Smooth muscle cell (in vitro differentiated cells): ENCODE measurements at regions not wholly inside any gene's neighbourhood (a gene's known extent, or its start where the extent isn't known, plus 50 kb on each side); places are given as distances from the start of the nearest gene placed in this dataset.

Source experiments
- DNase-seq: peaks from one replicate; lab custom pipeline; 2025; ENCODE audit not compliant: unreplicated experiment; lab: John Stamatoyannopoulos, UW
- H2AFZ ChIP-seq: fragments of 200-600 bp; sonication (generic); 2 replicates; pipeline ENCODE4 v1.6.0; 2016; ENCODE audit warnings: antibody characterized with exemption, low read depth, mild to moderate bottlenecking
- H3F3A ChIP-seq: fragments of 200-600 bp; sonication (generic); 2 replicates; pipeline ENCODE4 v1.6.0; 2017; ENCODE audit warnings: antibody characterized with exemption, low read depth
- H3K27ac ChIP-seq: fragments of 200-600 bp; sonication (generic); 2 replicates; pipeline ENCODE4 v1.5.1; 2016; ENCODE audit warnings: low read depth, mild to moderate bottlenecking
- H3K27me3 ChIP-seq: fragments of 200-600 bp; sonication (generic); 2 replicates; pipeline ENCODE4 v1.6.1; 2016; ENCODE audit warnings: low read depth, mild to moderate bottlenecking
- H3K36me3 ChIP-seq: fragments of 200-600 bp; sonication (generic); 2 replicates; pipeline ENCODE4 v1.5.1; 2016; ENCODE audit warnings: low read depth
- H3K4me1 ChIP-seq: fragments of 200-600 bp; sonication (generic); 2 replicates; pipeline ENCODE4 v1.5.1; 2016; ENCODE audit warnings: low read depth
- H3K4me2 ChIP-seq: fragments of 200-600 bp; sonication (generic); 2 replicates; pipeline ENCODE4 v1.6.0; 2016; ENCODE audit warnings: mild to moderate bottlenecking
- H3K4me3 ChIP-seq: fragments of 200-600 bp; sonication (generic); 2 replicates; pipeline ENCODE4 v1.5.1; 2016; ENCODE audit warnings: mild to moderate bottlenecking
- H3K79me2 ChIP-seq: fragments of 200-600 bp; sonication (generic); 2 replicates; pipeline ENCODE4 v1.6.0; 2016; ENCODE audit warnings: low read depth, mild to moderate bottlenecking
- H3K9ac ChIP-seq: fragments of 200-600 bp; sonication (generic); 2 replicates; pipeline ENCODE4 v1.6.0; 2016; ENCODE audit warnings: low read depth
- H3K9me3 ChIP-seq: fragments of 200-600 bp; sonication (generic); replicated peaks from 2 replicates; pipeline ENCODE4 v1.5.1; 2016; ENCODE audit warnings: low read depth
- H4K20me1 ChIP-seq: fragments of 200-600 bp; sonication (generic); 2 replicates; pipeline ENCODE4 v1.6.0; 2016; ENCODE audit warnings: low read depth
- WGBS: methylation state at CpG from one replicate; pipeline ENCODE4 v1.1.7; 2016; ENCODE audit warnings: low lambda C conversion rate; 5-methylcytosine and 5-hydroxymethylcytosine counted together
- TF ChIP-seq, protein P1 (sequence below): fragments of 200-600 bp; sonication (generic); IDR thresholded peaks from 2 replicates; pipeline ENCODE4 v1.5.1; 2017; ENCODE audit warnings: borderline replicate concordance, mild to moderate bottlenecking, antibody characterized with exemption; ENCODE audit not compliant: insufficient read depth, poor library complexity, severe bottlenecking

DNA sequence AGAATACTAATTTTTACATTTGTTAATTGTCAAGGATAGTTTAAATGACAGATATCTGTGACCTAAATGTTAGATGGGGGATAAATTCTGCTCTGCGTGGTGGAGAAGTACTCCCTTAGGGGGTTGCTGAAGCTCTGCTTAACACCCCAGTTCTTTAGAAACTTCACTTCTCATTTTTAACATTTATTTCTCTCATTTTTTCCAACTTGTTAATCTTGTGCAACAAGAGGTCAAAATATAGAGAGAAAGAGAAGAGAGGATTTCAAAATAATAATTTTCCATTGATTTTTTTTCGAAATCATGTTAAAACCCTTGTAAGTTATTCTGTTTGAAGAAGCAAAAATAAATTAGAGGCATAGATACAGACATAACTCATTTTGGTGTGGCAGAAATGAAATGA is 61.3 kb upstream of the SLC8A1 start:
- no peaks in the 10 kb centered on the region for H3K79me2 ChIP-seq
- no peak overlapping the region for H3K4me3 ChIP-seq
- no peaks in the 10 kb centered on the region for H3K27me3 ChIP-seq
- no peaks in the 10 kb centered on the region for H3K36me3 ChIP-seq
- DNase-seq = no peak
- no peaks in the 10 kb centered on the region for H3F3A ChIP-seq
- H2AFZ ChIP-seq = no peak overlapping the region
- H3K9me3 ChIP-seq = no peaks in the 10 kb centered on the region
- H3K4me1 ChIP-seq = no peaks in the 10 kb centered on the region
- 94% methylated on average over 2 of the region's 2 CpGs for WGBS
- no peak overlapping the region for H3K4me2 ChIP-seq
- no peaks in the 10 kb centered on the region for H4K20me1 ChIP-seq
- H3K9ac ChIP-seq = no peak overlapping the region
- TF ChIP-seq, protein P1, sequence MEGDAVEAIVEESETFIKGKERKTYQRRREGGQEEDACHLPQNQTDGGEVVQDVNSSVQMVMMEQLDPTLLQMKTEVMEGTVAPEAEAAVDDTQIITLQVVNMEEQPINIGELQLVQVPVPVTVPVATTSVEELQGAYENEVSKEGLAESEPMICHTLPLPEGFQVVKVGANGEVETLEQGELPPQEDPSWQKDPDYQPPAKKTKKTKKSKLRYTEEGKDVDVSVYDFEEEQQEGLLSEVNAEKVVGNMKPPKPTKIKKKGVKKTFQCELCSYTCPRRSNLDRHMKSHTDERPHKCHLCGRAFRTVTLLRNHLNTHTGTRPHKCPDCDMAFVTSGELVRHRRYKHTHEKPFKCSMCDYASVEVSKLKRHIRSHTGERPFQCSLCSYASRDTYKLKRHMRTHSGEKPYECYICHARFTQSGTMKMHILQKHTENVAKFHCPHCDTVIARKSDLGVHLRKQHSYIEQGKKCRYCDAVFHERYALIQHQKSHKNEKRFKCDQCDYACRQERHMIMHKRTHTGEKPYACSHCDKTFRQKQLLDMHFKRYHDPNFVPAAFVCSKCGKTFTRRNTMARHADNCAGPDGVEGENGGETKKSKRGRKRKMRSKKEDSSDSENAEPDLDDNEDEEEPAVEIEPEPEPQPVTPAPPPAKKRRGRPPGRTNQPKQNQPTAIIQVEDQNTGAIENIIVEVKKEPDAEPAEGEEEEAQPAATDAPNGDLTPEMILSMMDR = no peak
- H3K27ac ChIP-seq = no peak overlapping the region

DNA sequence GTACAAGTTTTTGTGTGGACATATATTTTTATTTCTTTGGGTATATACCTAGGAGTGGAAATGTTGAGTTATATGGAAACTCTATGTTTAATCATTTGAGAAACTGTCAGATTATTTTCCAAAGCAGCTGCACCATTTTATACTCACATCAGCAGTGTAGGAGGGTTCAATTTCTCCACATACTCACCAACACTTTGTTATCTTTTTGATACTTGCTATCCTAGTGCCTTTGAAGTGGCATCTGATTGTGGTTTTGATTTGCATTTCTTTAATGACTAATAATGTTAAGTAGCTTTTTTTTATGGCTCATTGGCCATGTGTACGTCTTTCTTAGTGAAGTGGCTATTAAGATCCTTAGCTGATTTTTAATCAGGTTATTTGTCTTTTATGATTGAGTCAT is 64.7 kb upstream of the SLC8A1 start:
- H3K27me3 ChIP-seq = no peaks in the 10 kb centered on the region
- TF ChIP-seq, protein P1 = no peak
- no peaks in the 10 kb centered on the region for H3K9me3 ChIP-seq
- no peaks in the 10 kb centered on the region for H3K79me2 ChIP-seq
- H3K27ac ChIP-seq = no peak overlapping the region
- H3F3A ChIP-seq = no peaks in the 10 kb centered on the region
- H3K36me3 ChIP-seq = no peaks in the 10 kb centered on the region
- 40% methylated on average over 1 of the region's 1 CpG for WGBS
- no peak for DNase-seq
- H2AFZ ChIP-seq = no peak overlapping the region
- H3K4me2 ChIP-seq = no peak overlapping the region
- H4K20me1 ChIP-seq = no peaks in the 10 kb centered on the region
- no peaks in the 10 kb centered on the region for H3K4me1 ChIP-seq
- H3K4me3 ChIP-seq = no peak overlapping the region
- no peak overlapping the region for H3K9ac ChIP-seq

DNA sequence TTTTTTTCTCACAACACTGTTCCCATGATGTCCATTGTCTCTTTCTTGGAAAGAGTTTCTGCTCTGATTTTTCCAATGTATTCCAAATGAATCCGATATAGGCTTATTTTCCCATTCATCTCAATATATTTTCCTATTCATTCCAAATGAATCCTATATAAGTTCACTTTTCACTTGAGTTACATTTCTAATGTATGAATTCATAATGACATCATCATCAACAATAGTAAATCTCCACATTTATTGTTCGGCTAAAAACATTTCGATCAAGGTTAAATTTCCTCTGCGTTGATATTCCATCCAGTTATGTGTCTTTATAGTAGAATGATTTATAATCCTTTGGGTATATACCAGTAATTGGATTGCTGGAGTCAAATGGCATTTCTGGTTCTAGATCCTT is 76.7 kb upstream of the SLC8A1 start:
- no peaks in the 10 kb centered on the region for H3K79me2 ChIP-seq
- 92% methylated on average over 4 of the region's 4 CpGs for WGBS

DNA sequence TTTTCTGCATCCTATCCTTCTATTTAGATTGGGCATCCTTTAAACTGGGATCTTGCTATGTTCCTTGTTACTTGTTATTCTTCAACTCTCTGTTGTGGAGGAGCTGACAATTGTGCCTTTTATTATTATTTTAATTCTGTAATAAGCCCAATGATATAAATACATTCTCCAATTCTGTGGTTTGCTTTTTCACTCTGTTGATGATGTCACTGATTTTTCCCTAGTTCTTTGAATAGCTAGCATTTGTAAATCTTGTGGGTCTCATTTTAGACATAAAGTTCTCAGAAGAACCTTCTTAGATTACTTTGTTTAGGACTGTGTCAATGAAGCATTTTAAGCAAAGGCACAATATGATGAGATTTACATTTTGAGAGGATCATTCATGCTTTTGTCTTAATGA is 79.5 kb upstream of the SLC8A1 start:
- no peak overlapping the region for H3K9ac ChIP-seq
- no peak for DNase-seq
- H3K27ac ChIP-seq = no peak overlapping the region
- H3F3A ChIP-seq = peaks cover 3% of the 10 kb centered on the region
- TF ChIP-seq, protein P1 = no peak
- H3K27me3 ChIP-seq = peaks cover 8% of the 10 kb centered on the region
- no peak overlapping the region for H2AFZ ChIP-seq
- no peaks in the 10 kb centered on the region for H3K79me2 ChIP-seq
- no peaks in the 10 kb centered on the region for H3K9me3 ChIP-seq
- no peaks in the 10 kb centered on the region for H3K4me1 ChIP-seq
- H3K36me3 ChIP-seq = no peaks in the 10 kb centered on the region
- no peaks in the 10 kb centered on the region for H4K20me1 ChIP-seq
- no peak overlapping the region for H3K4me3 ChIP-seq
- no peak overlapping the region for H3K4me2 ChIP-seq

More for the DNA sequence above, 76.7 kb upstream of the SLC8A1 start:
- Histone ChIP-seq H3K9me3 (no peaks in the 10 kb centered on the region), H3K27me3 (peaks cover 8% of the 10 kb centered on the region), H2AFZ (no peak overlapping the region), H3K27ac (no peak overlapping the region), H3K9ac (no peak overlapping the region), H3K4me2 (no peak overlapping the region), H3F3A (no peaks in the 10 kb centered on the region), H3K36me3 (no peaks in the 10 kb centered on the region), H4K20me1 (no peaks in the 10 kb centered on the region), H3K4me1 (no peaks in the 10 kb centered on the region), H3K4me3 (no peak overlapping the region)
- DNase-seq = no peak
- TF ChIP-seq, protein P1 = no peak
